ENCODE measurements at regions not wholly inside any gene's neighbourhood (a gene's known extent, or its start where the extent isn't known, plus 50 kb on each side); places are given as distances from the start of the nearest gene placed in this dataset.

DNA sequence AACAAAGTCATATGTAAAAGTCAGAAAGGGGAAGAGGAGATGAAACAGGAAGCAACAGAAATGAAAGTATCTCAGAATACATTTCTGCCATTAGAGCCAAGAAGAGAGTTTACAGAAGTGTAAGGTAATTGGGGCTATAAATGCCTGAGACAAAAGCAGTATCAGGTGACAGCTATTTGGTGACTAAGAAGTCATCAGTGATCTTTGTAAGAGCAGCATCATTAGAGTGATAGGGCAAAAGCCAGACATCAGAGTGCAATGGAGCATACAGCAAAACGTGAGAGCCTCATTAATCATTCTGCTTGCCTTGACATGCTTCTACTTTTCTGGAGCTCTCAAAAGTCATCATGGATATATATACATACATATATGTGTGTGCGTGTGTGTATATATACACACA, 804.7 kb upstream of the PIK3C3 start:
- TF ChIP-seq, protein P1, sequence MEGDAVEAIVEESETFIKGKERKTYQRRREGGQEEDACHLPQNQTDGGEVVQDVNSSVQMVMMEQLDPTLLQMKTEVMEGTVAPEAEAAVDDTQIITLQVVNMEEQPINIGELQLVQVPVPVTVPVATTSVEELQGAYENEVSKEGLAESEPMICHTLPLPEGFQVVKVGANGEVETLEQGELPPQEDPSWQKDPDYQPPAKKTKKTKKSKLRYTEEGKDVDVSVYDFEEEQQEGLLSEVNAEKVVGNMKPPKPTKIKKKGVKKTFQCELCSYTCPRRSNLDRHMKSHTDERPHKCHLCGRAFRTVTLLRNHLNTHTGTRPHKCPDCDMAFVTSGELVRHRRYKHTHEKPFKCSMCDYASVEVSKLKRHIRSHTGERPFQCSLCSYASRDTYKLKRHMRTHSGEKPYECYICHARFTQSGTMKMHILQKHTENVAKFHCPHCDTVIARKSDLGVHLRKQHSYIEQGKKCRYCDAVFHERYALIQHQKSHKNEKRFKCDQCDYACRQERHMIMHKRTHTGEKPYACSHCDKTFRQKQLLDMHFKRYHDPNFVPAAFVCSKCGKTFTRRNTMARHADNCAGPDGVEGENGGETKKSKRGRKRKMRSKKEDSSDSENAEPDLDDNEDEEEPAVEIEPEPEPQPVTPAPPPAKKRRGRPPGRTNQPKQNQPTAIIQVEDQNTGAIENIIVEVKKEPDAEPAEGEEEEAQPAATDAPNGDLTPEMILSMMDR (IDR thresholded peaks at IDR 0.05), result no peak
- TF ChIP-seq POLR2AphosphoS5 (IDR thresholded peaks at IDR 0.05) (no peak), POLR2A (IDR thresholded peaks at IDR 0.05) (no peak)
